Activated naive CD4-positive, alpha-beta T cell treated with Interleukin-2 at 50 U/mL for 16 hours (primary cell): ENCODE measurements at regions not wholly inside any gene's neighbourhood (a gene's known extent, or its start where the extent isn't known, plus 50 kb on each side); places are given as distances from the start of the nearest gene placed in this dataset.
"Not testable (repeated sequence)": the region's sequence is repeated elsewhere in the genome, so short reads cannot be mapped to it uniquely, and the experiment has no call there.

ENCODE experiments used
- DNase-seq: peaks from one replicate; pipeline ENCODE4 v3.0.0-alpha.2; 2020

- DNase-seq, result no peak
Measured at GRCh38 chrX:148080593-148080992, 99.5 kb downstream of the FMR1NB start.

DNA sequence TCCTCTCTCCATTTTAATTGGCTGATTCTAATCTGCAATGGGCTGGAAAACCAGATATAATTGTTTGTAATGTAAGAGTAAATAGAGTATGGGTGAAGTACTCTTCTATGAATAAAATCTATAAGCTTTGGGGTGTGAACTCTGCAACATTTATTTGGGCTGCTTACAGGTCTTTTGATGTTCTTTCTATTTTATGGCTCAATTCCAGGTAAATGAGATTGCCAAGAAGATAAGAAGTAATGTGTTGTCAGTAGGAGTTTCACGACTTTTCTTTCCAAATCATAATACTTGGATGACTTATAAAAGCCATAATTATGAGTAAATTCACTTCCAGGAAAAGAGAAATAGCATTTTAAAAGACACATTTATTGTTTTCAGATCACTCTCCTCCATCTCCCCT, 103.5 kb downstream of the FMR1NB start:
- no peak for DNase-seq

GRCh38 chrX:148120151-148120550, 139.0 kb downstream of the FMR1NB start:
- no peak for DNase-seq

- no peak for DNase-seq
Measured at GRCh38 chrX:148120999-148121623, 140.0 kb downstream of the FMR1NB start.

GRCh38 chrX:148128872-148129505, 147.9 kb downstream of the FMR1NB start:
- DNase-seq, result not testable (repeated sequence)

DNA sequence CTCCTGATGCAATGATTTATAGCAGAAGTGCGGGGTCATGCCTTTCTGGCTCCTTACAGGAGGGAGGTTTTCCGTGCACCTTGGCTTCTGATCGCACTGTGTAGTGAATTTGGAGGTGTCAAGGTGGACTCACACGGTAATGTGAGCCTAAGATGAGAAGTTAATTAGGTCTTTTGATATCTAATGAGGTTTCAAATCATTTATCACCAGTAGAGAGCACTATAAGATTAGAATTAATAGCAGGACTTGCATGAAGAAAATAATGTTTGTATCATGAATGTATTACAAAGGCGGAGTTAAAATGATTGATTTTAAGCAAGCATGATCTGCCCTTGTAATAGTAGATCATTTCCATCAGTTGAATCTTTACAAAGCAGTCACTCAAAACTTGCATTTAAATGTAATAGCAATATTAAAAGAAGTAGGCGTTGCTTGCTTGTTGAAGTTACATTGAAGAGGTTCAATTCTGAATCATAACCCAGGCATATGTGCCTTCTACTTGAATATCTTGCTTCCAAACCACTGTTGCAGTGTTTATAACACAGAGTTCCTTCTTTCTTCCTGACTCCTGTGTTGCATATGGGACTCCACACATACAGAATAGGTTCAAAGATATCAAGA, 152.1 kb downstream of the FMR1NB start:
- no peak for DNase-seq

- DNase-seq, result no peak
Measured at GRCh38 chrX:148134578-148134977, 153.4 kb downstream of the FMR1NB start.

GRCh38 chrX:148135738-148136137, 154.6 kb downstream of the FMR1NB start:
- DNase-seq, result no peak

GRCh38 chrX:148146121-148146520, 165.0 kb downstream of the FMR1NB start:
- DNase-seq, result no peak

GRCh38 chrX:148156986-148157385, 175.8 kb downstream of the FMR1NB start:
- no peak for DNase-seq

DNA sequence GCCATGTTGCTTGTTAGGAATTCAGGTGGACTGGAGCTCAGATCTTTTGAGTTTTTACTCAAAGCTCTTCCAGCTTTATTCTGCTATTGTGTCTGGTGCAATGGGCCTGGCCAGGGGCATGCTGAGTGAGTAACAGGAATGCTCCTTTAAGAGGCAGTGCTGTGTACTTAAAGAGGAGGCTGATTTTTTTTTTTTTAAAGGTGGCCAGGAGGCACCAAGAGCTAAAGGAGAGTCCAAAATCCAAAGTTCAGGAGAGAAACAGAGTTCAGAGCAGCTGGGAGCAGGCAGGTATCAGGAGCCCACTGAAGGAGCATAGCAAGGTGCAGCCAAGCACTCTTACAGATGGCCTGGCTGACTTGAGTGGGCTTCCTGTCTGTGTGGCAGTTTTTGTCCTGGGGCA, 178.7 kb downstream of the FMR1NB start:
- no peak for DNase-seq

DNA sequence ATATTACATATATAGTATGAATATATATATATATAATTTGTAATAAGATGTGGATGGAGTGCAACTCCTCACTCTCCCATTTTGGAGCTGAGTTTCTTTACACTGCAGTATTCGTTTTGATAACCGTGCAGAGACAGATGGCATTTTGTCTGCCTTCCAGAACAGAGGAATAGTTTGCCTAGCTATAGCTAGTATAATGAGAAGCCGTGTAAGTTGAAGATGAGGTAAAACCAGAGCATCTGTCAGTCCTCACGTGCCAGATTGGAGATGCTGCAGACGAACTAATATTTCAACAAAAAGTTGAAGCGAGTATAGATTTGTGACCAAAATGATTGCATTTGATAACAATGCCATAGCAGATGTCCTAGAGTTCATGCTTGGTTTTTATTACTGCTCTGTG, 180.6 kb downstream of the FMR1NB start:
- no peak for DNase-seq

DNA sequence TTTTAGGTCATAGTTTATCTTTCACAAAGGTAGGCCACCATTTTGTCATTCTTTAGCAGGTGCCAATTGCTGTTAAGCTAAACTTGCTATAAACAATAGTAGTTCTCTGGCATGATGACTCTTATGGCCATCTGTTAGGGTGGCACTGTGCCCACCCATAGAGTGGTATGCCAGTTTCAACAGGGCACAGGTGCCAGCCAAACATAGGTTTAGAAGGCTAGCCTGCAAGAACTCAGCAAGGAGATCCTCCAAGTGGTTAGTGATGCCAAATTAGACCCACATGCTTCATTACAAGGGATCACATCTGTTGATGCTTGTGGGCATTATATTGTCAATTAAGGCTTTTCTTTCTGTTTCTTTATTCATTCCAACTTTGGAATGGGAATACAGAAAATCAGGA, 204.5 kb downstream of the FMR1NB start:
- DNase-seq, result no peak

DNA sequence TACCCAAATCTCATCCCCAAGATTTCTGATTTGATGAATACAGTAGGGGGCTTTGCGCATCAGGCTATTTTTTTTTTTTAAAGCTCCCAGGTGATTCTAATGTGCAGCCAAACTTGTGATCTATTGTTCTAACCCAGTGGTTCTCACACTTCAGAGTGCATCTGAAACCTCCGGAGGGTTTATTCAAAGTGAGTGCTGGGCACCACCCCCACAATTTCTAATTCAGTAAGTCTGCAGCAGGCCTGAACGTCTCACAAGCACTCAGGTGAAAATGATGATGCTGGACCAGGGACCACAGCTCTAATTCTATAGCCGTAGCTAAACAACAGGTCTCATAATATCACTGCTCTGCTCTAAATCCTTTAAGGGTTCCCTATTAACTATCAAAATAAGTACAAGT, 211.4 kb downstream of the FMR1NB start:
- DNase-seq, result no peak

DNA sequence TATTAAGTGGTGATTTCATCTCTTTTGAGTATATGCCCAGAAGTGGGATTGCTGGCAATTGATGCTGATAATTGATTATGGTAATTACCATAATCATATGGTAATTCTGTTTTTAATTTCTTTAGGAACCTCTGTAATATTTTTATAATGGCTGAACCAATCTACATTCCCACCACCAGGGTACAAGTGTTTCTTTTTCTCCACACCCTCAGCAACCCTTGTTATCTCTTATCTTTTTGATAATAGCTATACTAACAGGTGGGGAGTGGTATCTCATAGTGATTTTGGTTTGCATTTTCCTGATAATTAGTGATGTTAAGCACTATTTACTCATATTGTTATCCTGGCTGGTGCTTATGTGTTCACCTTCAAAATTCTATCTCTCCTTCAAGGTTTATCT, 212.6 kb downstream of the FMR1NB start:
- DNase-seq, result no peak

- DNase-seq, result no peak
Measured at GRCh38 chrX:148203531-148203930, 222.4 kb downstream of the FMR1NB start.

DNA sequence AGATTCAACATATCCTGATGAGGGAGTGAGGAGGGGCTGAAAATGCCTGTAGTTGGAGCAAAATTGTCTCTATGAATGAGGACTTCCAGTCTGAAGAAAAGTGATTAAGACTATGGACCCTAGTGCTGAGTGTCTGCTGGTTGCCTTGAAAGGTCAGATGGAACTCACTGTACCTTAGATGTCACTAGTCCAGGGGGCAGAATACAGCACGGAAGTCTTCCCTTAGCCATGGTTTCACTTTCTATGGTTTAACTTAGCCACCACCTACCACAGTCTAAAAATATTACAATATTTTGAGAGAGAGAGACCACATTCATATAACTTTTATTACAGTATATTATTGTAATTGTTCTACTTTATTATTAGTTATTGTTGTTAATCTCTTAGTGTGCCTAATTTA, 223.1 kb downstream of the FMR1NB start:
- no peak for DNase-seq

- no peak for DNase-seq
Measured at GRCh38 chrX:148214786-148215185, 233.6 kb downstream of the FMR1NB start.

- no peak for DNase-seq
Measured at GRCh38 chrX:148215726-148216125, 234.6 kb downstream of the FMR1NB start.

GRCh38 chrX:148223361-148223760, 242.2 kb downstream of the FMR1NB start:
- DNase-seq, result no peak

DNA sequence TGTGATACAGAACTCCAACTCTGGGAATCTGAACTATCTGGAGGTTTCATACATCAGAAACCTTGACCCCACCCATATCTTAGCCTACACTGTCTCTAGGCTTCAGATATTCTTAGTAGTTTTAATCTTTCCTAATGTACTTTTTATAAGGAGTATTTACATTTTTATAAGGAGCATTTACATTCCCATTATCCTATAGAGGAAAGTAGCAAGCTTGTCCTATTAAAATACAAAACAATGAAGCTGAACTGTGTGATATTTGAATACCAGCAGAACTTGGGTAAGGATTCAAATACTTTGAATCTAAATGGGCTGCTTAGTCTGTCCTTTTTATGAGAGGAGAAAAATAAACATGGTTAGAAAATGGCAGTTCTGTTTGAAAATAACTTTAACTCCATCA, 247.4 kb downstream of the FMR1NB start:
- DNase-seq, result no peak

DNA sequence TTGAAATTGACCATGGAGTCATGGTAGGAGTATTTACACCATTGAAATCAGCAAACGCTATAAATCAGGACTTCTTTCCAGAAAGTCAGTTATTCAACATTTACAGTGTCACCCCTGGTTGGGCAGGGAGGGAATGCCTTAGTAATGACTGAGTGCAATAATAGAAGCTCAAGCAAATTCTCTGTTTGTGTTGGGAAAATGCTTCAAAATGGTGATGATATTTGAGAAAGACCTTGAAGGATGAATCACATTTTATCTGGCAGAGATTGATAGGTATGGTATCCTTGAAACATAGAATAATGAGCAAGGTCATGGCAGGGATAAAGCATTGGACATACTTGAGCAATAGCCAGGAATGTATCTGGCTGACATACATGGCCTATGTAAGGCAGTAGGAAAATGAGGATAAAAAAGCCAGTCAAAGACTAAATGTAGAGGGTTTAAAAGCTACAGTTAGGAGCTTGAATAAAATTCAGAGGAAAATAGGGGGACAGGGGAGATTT, 248.7 kb downstream of the FMR1NB start:
- no peak for DNase-seq

- no peak for DNase-seq
Measured at GRCh38 chrX:148259990-148260389, 240.4 kb upstream of the AFF2 start.

DNA sequence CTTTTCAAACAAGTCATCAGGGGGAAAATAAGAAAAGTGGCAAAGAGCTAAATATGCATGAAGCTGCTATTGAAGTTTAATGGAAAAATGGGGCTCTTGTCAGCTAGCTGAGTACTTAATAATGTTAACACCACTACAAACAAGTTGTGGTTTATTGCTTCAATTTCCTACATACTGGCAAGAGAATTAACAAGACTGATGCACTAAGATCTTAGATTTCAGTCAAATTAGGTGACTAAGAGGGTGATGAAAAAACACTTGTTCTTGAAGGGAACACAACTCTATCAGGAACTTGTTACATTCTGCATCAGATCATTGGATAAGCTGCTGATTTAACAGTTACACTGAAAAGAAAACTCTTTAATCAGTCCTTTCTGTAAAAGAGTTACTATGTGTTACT, 234.6 kb upstream of the AFF2 start:
- no peak for DNase-seq
